H1 (cell line): ENCODE measurements at regions not wholly inside any gene's neighbourhood (a gene's known extent, or its start where the extent isn't known, plus 50 kb on each side); places are given as distances from the start of the nearest gene placed in this dataset.

Experiments used
- CTCF ChIA-PET: fragments of 300-600 bp; sonication (Branson Sonifier 250); formaldehyde crosslinking; loops from one replicate; lab custom pipeline; 2021; ENCODE audit not compliant: partially characterized antibody; lab: Charles Lee
- POLR2A ChIA-PET: fragments of 300-600 bp; sonication (Branson Sonifier 250); formaldehyde crosslinking; loops from one replicate; lab custom pipeline; 2021; ENCODE audit warnings: inconsistent platforms; ENCODE audit not compliant: partially characterized antibody; lab: Charles Lee
- DNase-seq, 2 experiments: peaks; one replicate each; pipeline versions ENCODE4 v3.0.0 to v3.0.0-alpha.2; 2010 to 2022; ENCODE audit warnings: low spot score in 2 of 2, low read depth in 1 of 2, mixed read lengths in 1 of 2
- FAIRE-seq: peaks from 2 replicates; lab custom pipeline; 2011; peaks lifted over from hg19 to GRCh38; lab: Jason Lieb, UNC
- H2AFZ ChIP-seq: 2 replicates; pipeline ENCODE4 v1.8.1; 2012; ENCODE audit warnings: low read length, inconsistent platforms
- H2AK5ac ChIP-seq: 2 replicates; pipeline ENCODE4 v1.6.1; 2013; ENCODE audit warnings: low read depth, low read length
- H2BK120ac ChIP-seq: replicated peaks from 2 replicates; pipeline ENCODE3; 2013; ENCODE audit warnings: low read depth, low read length, inconsistent platforms
- H2BK12ac ChIP-seq: 2 replicates; pipeline ENCODE4 v1.6.1; 2013; ENCODE audit warnings: low read depth, low read length
- H2BK15ac ChIP-seq: 2 replicates; pipeline ENCODE4 v1.6.1; 2013; ENCODE audit warnings: low read length
- H2BK20ac ChIP-seq: 2 replicates; pipeline ENCODE4 v1.6.1; 2013; ENCODE audit warnings: low read length
- H2BK5ac ChIP-seq: 2 replicates; pipeline ENCODE4 v1.6.1; 2013; ENCODE audit warnings: low read depth, low read length
- H3K14ac ChIP-seq: 2 replicates; pipeline ENCODE4 v1.6.1; 2013; ENCODE audit warnings: inconsistent platforms; ENCODE audit not compliant: insufficient read length
- H3K18ac ChIP-seq: 2 replicates; pipeline ENCODE4 v1.6.1; 2013; ENCODE audit warnings: low read length; ENCODE audit errors: extremely low read depth
- H3K23ac ChIP-seq: 2 replicates; pipeline ENCODE4 v1.6.1; 2013; ENCODE audit warnings: inconsistent platforms; ENCODE audit not compliant: insufficient read length
- H3K23me2 ChIP-seq: 2 replicates; pipeline ENCODE4 v1.6.1; 2013; ENCODE audit warnings: low read depth, low read length
- H3K27ac ChIP-seq: 2 replicates; pipeline ENCODE4 v1.6.1; 2011; ENCODE audit warnings: low read depth, low read length, inconsistent platforms
- H3K27me3 ChIP-seq, 4 experiments: replicated peaks in 1 of 4; 1 replicate in 1 of 4; 2 replicates in 3 of 4; pipeline versions ENCODE4 v1.6.1 to v1.8.1; 2011 to 2013; ENCODE audit warnings: low read length in 3 of 4, mild to moderate bottlenecking in 3 of 4, inconsistent platforms in 2 of 4, mixed read lengths in 2 of 4, moderate library complexity in 1 of 4; ENCODE audit not compliant: control insufficient read depth in 3 of 4, insufficient read depth in 3 of 4; ENCODE audit errors: extremely low read depth in 1 of 4
- H3K36me3 ChIP-seq, 4 experiments: 2 replicates each; pipeline versions ENCODE4 v1.6.1 to v1.8.1; 2011 to 2013; ENCODE audit warnings: mild to moderate bottlenecking in 4 of 4, low read length in 3 of 4, moderate library complexity in 2 of 4, control low read depth in 1 of 4, inconsistent platforms in 1 of 4; ENCODE audit not compliant: insufficient read depth in 4 of 4, control insufficient read depth in 2 of 4
- H3K4ac ChIP-seq: replicated peaks from 2 replicates; pipeline ENCODE3; 2013; ENCODE audit warnings: low read length, low read depth, mixed read lengths, inconsistent platforms; ENCODE audit not compliant: insufficient read length
- H3K4me1 ChIP-seq, 4 experiments: replicated peaks in 1 of 4; 1 replicate in 1 of 4; 2 replicates in 3 of 4; pipeline versions ENCODE4 v1.6.1 to v1.8.1; 2011 to 2013; ENCODE audit warnings: low read length in 3 of 4, inconsistent platforms in 2 of 4, mixed read lengths in 1 of 4; ENCODE audit not compliant: insufficient read depth in 4 of 4, control insufficient read depth in 3 of 4
- H3K4me2 ChIP-seq, 2 experiments: 2 replicates each; pipeline versions ENCODE4 v1.6.1 to v1.8.1; 2011 to 2013; ENCODE audit warnings: low read depth in 2 of 2, low read length in 2 of 2, control low read depth in 1 of 2, inconsistent platforms in 1 of 2, mild to moderate bottlenecking in 1 of 2; ENCODE audit not compliant: insufficient read depth in 1 of 2
- H3K4me3 ChIP-seq, 4 experiments: fragments of 200-600, 300-600 bp in 1 of 4; sonication (generic), shearing (Covaris generic), sonication (Bioruptor Twin) in 1 of 4; 2 replicates each; pipeline versions ENCODE4 v1.5.1 to v1.8.1; 2011 to 2016; ENCODE audit warnings: low read length in 4 of 4, low read depth in 3 of 4, control low read depth in 2 of 4, inconsistent platforms in 2 of 4, mild to moderate bottlenecking in 2 of 4, mixed read lengths in 1 of 4, moderate library complexity in 1 of 4; ENCODE audit not compliant: insufficient read depth in 2 of 4; ENCODE audit errors: extremely low read depth in 1 of 4
- H3K56ac ChIP-seq: replicated peaks from 2 replicates; pipeline ENCODE3; 2013; ENCODE audit warnings: low read depth, mild to moderate bottlenecking, mixed read lengths, low read length, inconsistent platforms; ENCODE audit not compliant: insufficient read length
- H3K79me1 ChIP-seq: 2 replicates; pipeline ENCODE4 v1.6.1; 2013; ENCODE audit warnings: low read depth, low read length, control low read depth
- H3K79me2 ChIP-seq, 2 experiments: 2 replicates each; pipeline versions ENCODE4 v1.6.1 to v1.8.1; 2012 to 2013; ENCODE audit warnings: low read length in 2 of 2, mild to moderate bottlenecking in 2 of 2, inconsistent platforms in 1 of 2; ENCODE audit not compliant: insufficient read depth in 2 of 2, control insufficient read depth in 1 of 2
- H3K9ac ChIP-seq, 4 experiments: replicated peaks in 1 of 4; 1 replicate in 1 of 4; 2 replicates in 3 of 4; pipeline versions ENCODE4 v1.6.1 to v1.8.1; 2011 to 2013; ENCODE audit warnings: low read depth in 3 of 4, low read length in 3 of 4, control low read depth in 2 of 4, mild to moderate bottlenecking in 2 of 4, moderate library complexity in 2 of 4, inconsistent platforms in 1 of 4; ENCODE audit errors: extremely low read depth in 1 of 4
- H3K9me3 ChIP-seq, 2 experiments: 2 replicates each; pipeline versions ENCODE4 v1.6.1 to v1.8.1; 2012 to 2013; ENCODE audit warnings: mild to moderate bottlenecking in 2 of 2, moderate library complexity in 2 of 2, control low read depth in 1 of 2, inconsistent platforms in 1 of 2, low read depth in 1 of 2, low read length in 1 of 2, mixed read lengths in 1 of 2; ENCODE audit not compliant: insufficient read depth in 2 of 2
- H4K20me1 ChIP-seq, 2 experiments: replicated peaks in 1 of 2; 2 replicates each; pipeline versions ENCODE3 to v1.8.1; 2011 to 2013; ENCODE audit warnings: inconsistent platforms in 2 of 2, low read length in 2 of 2, mild to moderate bottlenecking in 1 of 2; ENCODE audit not compliant: insufficient read depth in 2 of 2, control insufficient read depth in 1 of 2
- H4K5ac ChIP-seq: 2 replicates; pipeline ENCODE4 v1.6.1; 2013; ENCODE audit warnings: low read length, low read depth, mixed read lengths, inconsistent platforms; ENCODE audit not compliant: insufficient read length
- H4K8ac ChIP-seq: 2 replicates; pipeline ENCODE4 v1.8.0; 2013; ENCODE audit warnings: mild to moderate bottlenecking, moderate library complexity, low read length, inconsistent platforms; ENCODE audit not compliant: insufficient read depth; ENCODE audit errors: extremely low read depth
- H4K91ac ChIP-seq: replicated peaks from 2 replicates; pipeline ENCODE3; 2013; ENCODE audit warnings: low read length, mixed read lengths, inconsistent platforms; ENCODE audit not compliant: insufficient read length
- CHD2 ChIP-seq: IDR thresholded peaks from 2 replicates; pipeline ENCODE4 v1.6.1; 2012; ENCODE audit warnings: low read length, improper control_type of control experiment
- CREB1 ChIP-seq: IDR thresholded peaks from 2 replicates; pipeline ENCODE4 v1.6.1; 2012; ENCODE audit warnings: inconsistent platforms
- EZH2 ChIP-seq: fragments of 200-600 bp; sonication (generic); IDR thresholded peaks from 2 replicates; pipeline ENCODE4 v1.7.1; 2012; ENCODE audit warnings: low read depth, mild to moderate bottlenecking, moderate library complexity, low read length, inconsistent platforms; ENCODE audit not compliant: severe bottlenecking
- NRF1 ChIP-seq: IDR thresholded peaks from 2 replicates; pipeline ENCODE4 v1.6.1; 2011; ENCODE audit warnings: mild to moderate bottlenecking, low read depth, low read length, improper control_type of control experiment
- PHF8 ChIP-seq: fragments of 200-600 bp; sonication (generic); conservative IDR thresholded peaks from 2 replicates; pipeline ENCODE4 v1.7.1; 2012; ENCODE audit warnings: low read depth, mild to moderate bottlenecking, inconsistent platforms, low read length, moderate library complexity
- SP1 ChIP-seq: IDR thresholded peaks from 2 replicates; pipeline ENCODE4 v1.6.1; 2011; ENCODE audit warnings: low read depth, low read length
- SRF ChIP-seq: IDR thresholded peaks from 2 replicates; pipeline ENCODE4 v1.6.1; 2011; ENCODE audit warnings: mild to moderate bottlenecking, low read depth, low read length, moderate library complexity
- TAF1 ChIP-seq: IDR thresholded peaks from 2 replicates; pipeline ENCODE4 v1.6.1; 2011; ENCODE audit warnings: mild to moderate bottlenecking, low read depth, low read length
- TCF12 ChIP-seq: IDR thresholded peaks from 2 replicates; pipeline ENCODE4 v1.6.1; 2011; ENCODE audit warnings: low read depth, mild to moderate bottlenecking, low read length
- WGBS, 2 experiments: shearing (Covaris generic) in 1 of 2; methylation state at CpG; one replicate each; pipeline versions ENCODE4 v1.1.6 to v1.1.7; 2013 to 2015; ENCODE audit warnings: low lambda C conversion rate in 2 of 2, mixed read lengths in 2 of 2, inconsistent platforms in 1 of 2, low coverage in 1 of 2, missing lambda C conversion rate in 1 of 2; ENCODE audit not compliant: insufficient replicate concordance in 2 of 2, insufficient coverage in 1 of 2, insufficient read length in 1 of 2; ENCODE audit errors: extremely low coverage in 1 of 2, missing lambda C conversion rate in 1 of 2; 5-methylcytosine and 5-hydroxymethylcytosine counted together
- TF ChIP-seq, protein P1 (sequence below), 3 experiments: IDR thresholded peaks; 1 replicate in 2 of 3; 2 replicates in 1 of 3; pipeline versions ENCODE4 v1.5.1 to v1.6.1; 2011; ENCODE audit warnings: low read length in 3 of 3, mild to moderate bottlenecking in 3 of 3, inconsistent platforms in 2 of 3, low read depth in 1 of 3, moderate library complexity in 1 of 3; ENCODE audit not compliant: insufficient read depth in 1 of 3; ENCODE audit errors: control extremely low read depth in 1 of 3
- TF ChIP-seq, protein P2 (sequence below): IDR thresholded peaks from 2 replicates; pipeline ENCODE4 v1.6.1; 2012; ENCODE audit warnings: low read length, inconsistent platforms

DNA sequence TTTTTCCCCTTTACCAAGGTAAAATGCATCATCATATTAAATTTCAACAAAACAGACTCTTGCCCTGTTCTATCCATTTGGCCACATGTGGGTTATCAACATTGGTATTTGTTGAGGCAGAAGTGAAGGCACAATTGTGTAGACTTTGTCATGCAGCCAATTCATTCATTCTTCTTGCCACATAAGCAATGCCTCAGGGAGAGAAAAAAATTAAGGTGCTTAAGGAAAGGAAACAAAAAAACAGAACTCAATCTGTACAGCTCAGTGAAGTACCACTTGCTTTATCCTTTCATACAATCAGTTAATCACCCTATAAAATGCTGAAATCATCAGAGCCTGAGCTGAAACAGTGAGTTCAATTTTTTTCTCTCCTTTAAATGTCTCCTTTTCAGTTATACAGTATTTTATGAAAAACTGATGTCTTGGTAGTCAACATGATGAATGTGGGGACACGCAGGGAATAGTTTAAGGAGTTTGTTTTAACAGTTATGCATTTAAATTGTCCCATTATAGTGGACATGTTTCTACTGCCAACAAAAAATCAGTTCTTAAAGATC lies 588.9 kb downstream of the MFSD1 start:
- H2AK5ac ChIP-seq, result no peak overlapping the region
- H2BK5ac ChIP-seq, result no peak overlapping the region
- H3K23me2 ChIP-seq, result no peaks in the 10 kb centered on the region
- H3K4me3 ChIP-seq, result no peak overlapping the region
- FAIRE-seq (no peak), DNase-seq (no peak)
- H3K79me2 ChIP-seq, result no peaks in the 10 kb centered on the region
- H3K4ac ChIP-seq, result no peak overlapping the region
- ChIA-PET POLR2A (no interaction called here), CTCF (interaction anchor here (1.0 to 1.4 kb wide), 2 partner anchors 68 to 415 kb away, joined by 3 read pairs; no protein-coding TSS in a partner anchor)
- no peak overlapping the region for H3K14ac ChIP-seq
- H2BK120ac ChIP-seq, result no peak overlapping the region
- H3K36me3 ChIP-seq, result no peaks in the 10 kb centered on the region
- no peak overlapping the region for H3K27ac ChIP-seq
- H3K27me3 ChIP-seq, result no peaks in the 10 kb centered on the region
- H3K23ac ChIP-seq, result no peak overlapping the region
- no peak overlapping the region for H2BK20ac ChIP-seq
- no peak overlapping the region for H4K5ac ChIP-seq
- H3K9ac ChIP-seq, result no peak overlapping the region
- no peak overlapping the region for H2BK15ac ChIP-seq
- H4K91ac ChIP-seq, result no peak overlapping the region
- H3K4me1 ChIP-seq, result no peaks in the 10 kb centered on the region
- 83% methylated on average over 1 of the region's 1 CpG; no CpG with 5 or more reads in 1 of the 2 experiments for WGBS, 2 experiments
- no peaks in the 10 kb centered on the region for H3K9me3 ChIP-seq
- no peaks in the 10 kb centered on the region for H4K20me1 ChIP-seq
- H3K79me1 ChIP-seq, result no peaks in the 10 kb centered on the region
- H2BK12ac ChIP-seq, result no peak overlapping the region
- no peak overlapping the region for H4K8ac ChIP-seq
- no peak overlapping the region for H3K18ac ChIP-seq
- no peak overlapping the region for H3K4me2 ChIP-seq
- H3K56ac ChIP-seq, result no peak overlapping the region
- no peak overlapping the region for H2AFZ ChIP-seq
- TF ChIP-seq TAF1 (no peak), CHD2 (no peak), SRF (no peak), CREB1 (no peak), TCF12 (no peak), SP1 (no peak), PHF8 (no peak), EZH2 (no peak), NRF1 (no peak)
- TF ChIP-seq, protein P1, sequence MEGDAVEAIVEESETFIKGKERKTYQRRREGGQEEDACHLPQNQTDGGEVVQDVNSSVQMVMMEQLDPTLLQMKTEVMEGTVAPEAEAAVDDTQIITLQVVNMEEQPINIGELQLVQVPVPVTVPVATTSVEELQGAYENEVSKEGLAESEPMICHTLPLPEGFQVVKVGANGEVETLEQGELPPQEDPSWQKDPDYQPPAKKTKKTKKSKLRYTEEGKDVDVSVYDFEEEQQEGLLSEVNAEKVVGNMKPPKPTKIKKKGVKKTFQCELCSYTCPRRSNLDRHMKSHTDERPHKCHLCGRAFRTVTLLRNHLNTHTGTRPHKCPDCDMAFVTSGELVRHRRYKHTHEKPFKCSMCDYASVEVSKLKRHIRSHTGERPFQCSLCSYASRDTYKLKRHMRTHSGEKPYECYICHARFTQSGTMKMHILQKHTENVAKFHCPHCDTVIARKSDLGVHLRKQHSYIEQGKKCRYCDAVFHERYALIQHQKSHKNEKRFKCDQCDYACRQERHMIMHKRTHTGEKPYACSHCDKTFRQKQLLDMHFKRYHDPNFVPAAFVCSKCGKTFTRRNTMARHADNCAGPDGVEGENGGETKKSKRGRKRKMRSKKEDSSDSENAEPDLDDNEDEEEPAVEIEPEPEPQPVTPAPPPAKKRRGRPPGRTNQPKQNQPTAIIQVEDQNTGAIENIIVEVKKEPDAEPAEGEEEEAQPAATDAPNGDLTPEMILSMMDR (IDR thresholded peaks at IDR 0.05; ENCODE audit: control extremely low read depth in 1 of 3, insufficient read depth in 1 of 3, low read depth in 1 of 3, low read length in 3 of 3), result no peak
- TF ChIP-seq, protein P2, sequence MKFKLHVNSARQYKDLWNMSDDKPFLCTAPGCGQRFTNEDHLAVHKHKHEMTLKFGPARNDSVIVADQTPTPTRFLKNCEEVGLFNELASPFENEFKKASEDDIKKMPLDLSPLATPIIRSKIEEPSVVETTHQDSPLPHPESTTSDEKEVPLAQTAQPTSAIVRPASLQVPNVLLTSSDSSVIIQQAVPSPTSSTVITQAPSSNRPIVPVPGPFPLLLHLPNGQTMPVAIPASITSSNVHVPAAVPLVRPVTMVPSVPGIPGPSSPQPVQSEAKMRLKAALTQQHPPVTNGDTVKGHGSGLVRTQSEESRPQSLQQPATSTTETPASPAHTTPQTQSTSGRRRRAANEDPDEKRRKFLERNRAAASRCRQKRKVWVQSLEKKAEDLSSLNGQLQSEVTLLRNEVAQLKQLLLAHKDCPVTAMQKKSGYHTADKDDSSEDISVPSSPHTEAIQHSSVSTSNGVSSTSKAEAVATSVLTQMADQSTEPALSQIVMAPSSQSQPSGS, result no peak
